B cell (primary cell): ENCODE measurements at regions not wholly inside any gene's neighbourhood (a gene's known extent, or its start where the extent isn't known, plus 50 kb on each side); places are given as distances from the start of the nearest gene placed in this dataset.

ENCODE experiments used
- ATAC-seq: fragments of 200-7000 bp; cut with Tn5 transposase; one replicate; pipeline ENCODE4 v1.10.0; 2021; ENCODE audit warnings: low read depth, mild to moderate bottlenecking, moderate number of reproducible peaks, moderate library complexity
- CTCF ChIA-PET: fragments of 350-600 bp; sonication (Branson Sonifier 250); formaldehyde crosslinking; loops from one replicate; lab custom pipeline; 2021; ENCODE audit warnings: antibody characterized with exemption, inconsistent platforms; lab: Charles Lee
- POLR2A ChIA-PET: fragments of 350-600 bp; sonication (Branson Sonifier 250); formaldehyde crosslinking; loops from one replicate; lab custom pipeline; 2021; ENCODE audit warnings: antibody characterized with exemption; lab: Charles Lee
- DNase-seq: peaks from one replicate; pipeline ENCODE4 v3.0.0; 2013
- H2AFZ ChIP-seq: 2 replicates; pipeline ENCODE4 v1.6.1; 2012; ENCODE audit warnings: mild to moderate bottlenecking, low read depth, low read length; ENCODE audit not compliant: insufficient read depth, poor library complexity, severe bottlenecking
- H3K27ac ChIP-seq, 2 donors: 1 replicate in 1 of 2; 2 replicates in 1 of 2; pipeline ENCODE4 v1.5.1; 2012 to 2013; ENCODE audit warnings: low read length in 2 of 2, mild to moderate bottlenecking in 2 of 2, moderate library complexity in 1 of 2
- H3K27me3 ChIP-seq, 4 experiments: fragments of 200-600 bp in 1 of 4; sonication (generic) in 1 of 4; replicated peaks in 1 of 4; 1 replicate in 2 of 4; 2 replicates in 2 of 4; pipeline versions ENCODE4 v1.6.1 to v1.7.0; 2013 to 2016; ENCODE audit warnings: low read length in 3 of 4, mild to moderate bottlenecking in 2 of 4, mixed read lengths in 1 of 4, moderate library complexity in 1 of 4; ENCODE audit not compliant: insufficient read depth in 4 of 4, control insufficient read depth in 3 of 4; ENCODE audit errors: control extremely low read depth in 1 of 4
- H3K36me3 ChIP-seq, 2 experiments: replicated peaks in 1 of 2; 1 replicate in 1 of 2; 2 replicates in 1 of 2; pipeline versions ENCODE4 v1.6.1 to v1.7.1; 2013; ENCODE audit warnings: low read length in 1 of 2; ENCODE audit not compliant: insufficient read depth in 2 of 2, control insufficient read depth in 1 of 2; ENCODE audit errors: control extremely low read depth in 1 of 2, extremely low read depth in 1 of 2
- H3K4me1 ChIP-seq, 2 donors: fragments of 200-600 bp in 1 of 2; sonication (generic) in 1 of 2; 1 replicate in 1 of 2; 2 replicates in 1 of 2; pipeline versions ENCODE4 v1.5.1 to v1.6.1; 2013 to 2017; ENCODE audit warnings: low read length in 2 of 2; ENCODE audit not compliant: control insufficient read depth in 2 of 2, insufficient read depth in 2 of 2
- H3K4me2 ChIP-seq: replicated peaks from 2 replicates; pipeline ENCODE3; 2012; ENCODE audit warnings: mild to moderate bottlenecking, low read depth, low read length; ENCODE audit not compliant: poor library complexity, severe bottlenecking
- H3K4me3 ChIP-seq, 5 experiments: fragments of 200-600 bp in 1 of 5; sonication (generic) in 1 of 5; 1 replicate in 3 of 5; 2 replicates in 2 of 5; pipeline versions ENCODE4 v1.5.1 to v1.7.0; 2011 to 2016; ENCODE audit warnings: low read length in 4 of 5, mild to moderate bottlenecking in 4 of 5, low read depth in 2 of 5, control low read depth in 1 of 5, moderate library complexity in 1 of 5; ENCODE audit not compliant: insufficient read depth in 1 of 5; ENCODE audit errors: control extremely low read depth in 1 of 5, extremely low read depth in 1 of 5
- H3K79me2 ChIP-seq: fragments of 200-600 bp; sonication (generic); one replicate; pipeline ENCODE4 v1.6.0; 2016; ENCODE audit warnings: low read length; ENCODE audit not compliant: control insufficient read depth, insufficient read depth
- H3K9ac ChIP-seq: fragments of 200-600 bp; sonication (generic); 2 replicates; pipeline ENCODE4 v1.6.1; 2017; ENCODE audit warnings: mild to moderate bottlenecking, low read length, moderate library complexity
- H3K9me3 ChIP-seq, 3 donors: one replicate each; pipeline versions ENCODE4 v1.6.1 to v1.7.1; 2013; ENCODE audit warnings: low read length in 2 of 3; ENCODE audit not compliant: control insufficient read depth in 2 of 3, insufficient read depth in 1 of 3; ENCODE audit errors: control extremely low read depth in 1 of 3
- H4K20me1 ChIP-seq: 2 replicates; pipeline ENCODE4 v1.6.0; 2012; ENCODE audit warnings: mild to moderate bottlenecking, low read length; ENCODE audit not compliant: insufficient read depth, control insufficient read depth, poor library complexity, severe bottlenecking
- H3K27ac Mint-ChIP-seq: one replicate; pipeline ENCODE4 v1.8.0; 2021; ENCODE audit warnings: mixed read lengths
- H3K27me3 Mint-ChIP-seq: one replicate; pipeline ENCODE4 v1.8.0; 2021; ENCODE audit warnings: mixed read lengths
- H3K4me1 Mint-ChIP-seq: one replicate; pipeline ENCODE4 v1.8.0; 2021; ENCODE audit warnings: mixed read lengths
- H3K4me3 Mint-ChIP-seq: one replicate; pipeline ENCODE4 v1.8.0; 2021; ENCODE audit warnings: mixed read lengths
- H3K9me3 Mint-ChIP-seq: one replicate; pipeline ENCODE4 v1.8.0; 2022; ENCODE audit warnings: mixed read lengths; ENCODE audit not compliant: insufficient read depth
- CTCF ChIP-seq: fragments of 200-600 bp; IDR thresholded peaks from one replicate; pipeline ENCODE4 v1.8.0; 2022; ENCODE audit warnings: antibody characterized with exemption, mild to moderate bottlenecking
- EZH2 ChIP-seq: IDR thresholded peaks from 2 replicates; pipeline ENCODE4 v1.6.1; 2012; ENCODE audit warnings: borderline replicate concordance, low read depth, mild to moderate bottlenecking, moderate library complexity, low read length; ENCODE audit not compliant: insufficient read depth, poor library complexity, severe bottlenecking
- WGBS: methylation state at CpG from one replicate; pipeline ENCODE4 v1.1.5; 2013; ENCODE audit warnings: missing lambda C conversion rate; ENCODE audit not compliant: insufficient coverage; 5-methylcytosine and 5-hydroxymethylcytosine counted together
- intact Hi-C: fragments of 100-400 bp; cut with micrococcal nuclease; formaldehyde crosslinking; loops from one replicate; pipeline ENCODE4 v1.10.0; 2022

- H3K4me2 ChIP-seq: no peak overlapping the region
- Mint-ChIP-seq H3K4me1 (no peaks in the 10 kb centered on the region), H3K9me3 (no peaks in the 10 kb centered on the region), H3K27ac (no peak overlapping the region), H3K4me3 (no peak overlapping the region), H3K27me3 (no peaks in the 10 kb centered on the region)
- H2AFZ ChIP-seq: no peak overlapping the region
- no CpG with 5 or more reads among the region's 3 CpGs for WGBS
- H3K9me3 ChIP-seq: no peaks in the 10 kb centered on the region
- H3K79me2 ChIP-seq: no peaks in the 10 kb centered on the region
- H3K4me1 ChIP-seq: no peaks in the 10 kb centered on the region
- H3K9ac ChIP-seq: no peak overlapping the region
- H3K27me3 ChIP-seq: no peaks in the 10 kb centered on the region
- ATAC-seq: no peak
- intact Hi-C loops: no loop called here
- TF ChIP-seq CTCF (no peak), EZH2 (no peak)
- no peaks in the 10 kb centered on the region for H3K36me3 ChIP-seq
- no peak overlapping the region for H3K27ac ChIP-seq
- CTCF ChIA-PET: no interaction called here
- POLR2A ChIA-PET: no interaction called here
- no peaks in the 10 kb centered on the region for H4K20me1 ChIP-seq
- H3K4me3 ChIP-seq: no peak overlapping the region
- DNase-seq: no peak
These were observed 540.1 kb downstream of the NTRK3 start for GRCh38 chr15:87716422-87716821.

GRCh38 chr15:87715252-87715651 is 541.3 kb downstream of the NTRK3 start:
- POLR2A ChIA-PET: no interaction called here
- no peaks in the 10 kb centered on the region for H4K20me1 ChIP-seq
- ATAC-seq (no peak), DNase-seq (no peak)
- no peak overlapping the region for H3K27ac Mint-ChIP-seq
- CTCF ChIA-PET: no interaction called here
- no peak overlapping the region for H2AFZ ChIP-seq
- H3K4me1 ChIP-seq: no peaks in the 10 kb centered on the region
- H3K36me3 ChIP-seq: no peaks in the 10 kb centered on the region
- no peak overlapping the region for H3K9ac ChIP-seq
- no peaks in the 10 kb centered on the region for H3K9me3 ChIP-seq
- H3K27me3 ChIP-seq: no peaks in the 10 kb centered on the region
- no peak overlapping the region for H3K27ac ChIP-seq
- H3K4me2 ChIP-seq: no peak overlapping the region
- H3K4me3 ChIP-seq: no peak overlapping the region
- no peaks in the 10 kb centered on the region for H3K9me3 Mint-ChIP-seq
- no peaks in the 10 kb centered on the region for H3K27me3 Mint-ChIP-seq
- WGBS: 0% methylated on average over 1 of the region's 1 CpG
- H3K4me1 Mint-ChIP-seq: no peaks in the 10 kb centered on the region
- intact Hi-C loops: no loop called here
- no peak for TF ChIP-seq CTCF
- TF ChIP-seq EZH2: no peak
- H3K79me2 ChIP-seq: no peaks in the 10 kb centered on the region
- no peak overlapping the region for H3K4me3 Mint-ChIP-seq
